K562 (cell line): ENCODE measurements at regions not wholly inside any gene's neighbourhood (a gene's known extent, or its start where the extent isn't known, plus 50 kb on each side); places are given as distances from the start of the nearest gene placed in this dataset.

Source experiments
- ATAC-seq: fragments of 200-7000 bp; cut with Tn5 transposase; 3 replicates; pipeline ENCODE4 v1.9.1; 2020; ENCODE audit warnings: moderate library complexity
- BruUV-seq: library from RNA; stranded (reverse); fragments of 400-500 nt; replicated peaks from 2 replicates; lab custom pipeline; 2021; lab: Mats Ljungman, UMichigan
- CTCF ChIA-PET: fragments of 300-600 bp; formaldehyde crosslinking; extraction: SDS; loops from one replicate; lab custom pipeline; 2021; ENCODE audit warnings: low intra/inter-chr PET ratio; lab: Yijun Ruan, JAX
- POLR2A ChIA-PET: fragments of 300-600, 350-650 bp; sonication (Branson Sonifier 250); formaldehyde crosslinking; extraction: SDS; loops from one replicate; lab custom pipeline; 2021; ENCODE audit warnings: antibody characterized with exemption, inconsistent platforms; lab: Yijun Ruan, JAX
- DNase-seq, 4 experiments: peaks; one replicate each; pipeline versions ENCODE4 v3.0.0 to v3.0.0-alpha.2; 2011 to 2018; ENCODE audit warnings: low spot score in 3 of 4, mixed read lengths in 3 of 4; ENCODE audit errors: extremely low read depth in 1 of 4
- FAIRE-seq: peaks from 2 replicates; lab custom pipeline; 2011; peaks lifted over from hg19 to GRCh38; lab: Jason Lieb, UNC
- H2AFZ ChIP-seq: 2 replicates; pipeline ENCODE4 v1.6.0; 2011; ENCODE audit warnings: low read depth, low read length, control low read depth, inconsistent platforms
- H3K27ac ChIP-seq: fragments of 200-600 bp; 3 replicates; pipeline ENCODE4 v1.8.0; 2011; ENCODE audit warnings: low read depth, mild to moderate bottlenecking, control low read depth, inconsistent platforms, low read length, moderate library complexity, mixed read lengths; ENCODE audit errors: extremely low read depth
- H3K27me3 ChIP-seq, 2 experiments: fragments of 300-600 bp in 1 of 2; 2 replicates in 1 of 2; 3 replicates in 1 of 2; pipeline versions ENCODE4 v1.6.0 to v1.8.0; 2011; ENCODE audit warnings: inconsistent platforms in 2 of 2, low read length in 2 of 2, mild to moderate bottlenecking in 1 of 2, mixed read lengths in 1 of 2, moderate library complexity in 1 of 2; ENCODE audit not compliant: control insufficient read depth in 2 of 2, insufficient read depth in 2 of 2
- H3K36me3 ChIP-seq: fragments of 300-600 bp; 3 replicates; pipeline ENCODE4 v1.8.0; 2011; ENCODE audit warnings: mild to moderate bottlenecking, low read length, inconsistent platforms; ENCODE audit not compliant: control insufficient read depth, insufficient read depth
- H3K4me1 ChIP-seq, 2 experiments: fragments of 200-600 bp in 1 of 2; replicated peaks in 1 of 2; 2 replicates in 1 of 2; 3 replicates in 1 of 2; pipeline versions ENCODE4 v1.5.1 to v1.8.0; 2011; ENCODE audit warnings: inconsistent platforms in 2 of 2, low read length in 2 of 2, mild to moderate bottlenecking in 1 of 2, mixed read lengths in 1 of 2, moderate library complexity in 1 of 2; ENCODE audit not compliant: control insufficient read depth in 2 of 2, insufficient read depth in 2 of 2
- H3K4me2 ChIP-seq: 2 replicates; pipeline ENCODE4 v1.6.1; 2011; ENCODE audit warnings: low read length, control low read depth, inconsistent platforms, mixed read lengths; ENCODE audit not compliant: insufficient read depth
- H3K4me3 ChIP-seq: fragments of 200-600 bp; sonication (generic), shearing (Covaris generic); 2 replicates; pipeline ENCODE4 v1.5.1; 2016; ENCODE audit warnings: control low read depth, inconsistent platforms
- H3K79me2 ChIP-seq: fragments of 200-600 bp; 3 replicates; pipeline ENCODE4 v1.8.0; 2011; ENCODE audit warnings: low read length, inconsistent platforms; ENCODE audit not compliant: control insufficient read depth, insufficient read depth
- H3K9ac ChIP-seq, 2 experiments: 2 replicates each; pipeline versions ENCODE4 v1.6.0 to v1.6.1; 2011; ENCODE audit warnings: low read depth in 2 of 2, low read length in 2 of 2, control low read depth in 1 of 2, inconsistent platforms in 1 of 2, mild to moderate bottlenecking in 1 of 2, mixed read lengths in 1 of 2; ENCODE audit not compliant: insufficient read depth in 1 of 2
- H3K9me1 ChIP-seq: one replicate; pipeline ENCODE4 v1.6.0; 2011; ENCODE audit warnings: inconsistent platforms, mild to moderate bottlenecking, low read length, moderate library complexity; ENCODE audit not compliant: control insufficient read depth, insufficient read depth
- H3K9me3 ChIP-seq: replicated peaks from 2 replicates; pipeline ENCODE4 v1.5.1; 2011; ENCODE audit warnings: low read depth, low read length, inconsistent platforms; ENCODE audit not compliant: control insufficient read depth, insufficient read depth
- H4K20me1 ChIP-seq: replicated peaks from 2 replicates; pipeline ENCODE4 v1.6.1; 2011; ENCODE audit warnings: low read length, inconsistent platforms, mixed read lengths; ENCODE audit not compliant: control insufficient read depth, insufficient read depth
- CTCF ChIP-seq, 3 experiments: IDR thresholded peaks in 2 of 3; conservative IDR thresholded peaks in 1 of 3; 2 replicates each; pipeline ENCODE4 v1.5.1; 2011 to 2012; ENCODE audit warnings: low read length in 3 of 3, mild to moderate bottlenecking in 3 of 3, control low read depth in 2 of 3, improper control_type of control experiment in 1 of 3, inconsistent platforms in 1 of 3, low read depth in 1 of 3, mixed read lengths in 1 of 3, moderate library complexity in 1 of 3; ENCODE audit not compliant: insufficient read depth in 2 of 3
- ETV1 ChIP-seq: fragments of 450-650 bp; conservative IDR thresholded peaks from 2 replicates; pipeline ENCODE4 v1.6.1; 2016; ENCODE audit warnings: missing genetic modification characterization, control low read depth, low read depth, missing compliant biosample characterization
- KDM5B ChIP-seq: fragments of 200-600 bp; sonication (generic); IDR thresholded peaks from 2 replicates; pipeline ENCODE4 v1.6.1; 2012; ENCODE audit warnings: low read depth, mild to moderate bottlenecking, moderate library complexity, low read length, control low read depth, inconsistent platforms; ENCODE audit not compliant: insufficient replicate concordance
- MBD1 ChIP-seq: fragments of 250-450 bp; sonication (Bioruptor Pico); IDR thresholded peaks from 2 replicates; pipeline ENCODE4 v1.8.0; 2022; ENCODE audit warnings: inconsistent platforms
- MTF1 ChIP-seq: fragments of 250-450 bp; sonication (Bioruptor Pico); IDR thresholded peaks from 2 replicates; pipeline ENCODE4 v1.9.0; 2021; ENCODE audit warnings: moderate library complexity, mild to moderate bottlenecking, inconsistent platforms, borderline replicate concordance
- NUFIP1 ChIP-seq: fragments of 450-650 bp; IDR thresholded peaks from 2 replicates; pipeline ENCODE4 v1.6.1; 2018; ENCODE audit not compliant: partially characterized antibody
- PKNOX1 ChIP-seq: fragments of 450-650 bp; IDR thresholded peaks from 2 replicates; pipeline ENCODE4 v1.6.1; 2016
- SAP30 ChIP-seq: fragments of 200-600 bp; sonication (generic); IDR thresholded peaks from 2 replicates; pipeline ENCODE4 v1.6.1; 2012; ENCODE audit warnings: borderline replicate concordance, low read depth, mild to moderate bottlenecking, moderate library complexity, low read length, control low read depth, inconsistent platforms; ENCODE audit not compliant: insufficient read depth, poor library complexity, severe bottlenecking
- SMC3 ChIP-seq: conservative IDR thresholded peaks from 2 replicates; pipeline ENCODE4 v1.6.1; 2011; ENCODE audit warnings: low read depth, low read length, improper control_type of control experiment; ENCODE audit not compliant: insufficient read depth
- TEAD2 ChIP-seq: fragments of 450-650 bp; IDR thresholded peaks from 2 replicates; pipeline ENCODE4 v1.6.1; 2016; ENCODE audit warnings: missing genetic modification characterization, control low read depth, missing compliant biosample characterization
- TRIM24 ChIP-seq, 2 experiments: fragments of 450-650 bp; IDR thresholded peaks; 2 replicates each; pipeline ENCODE4 v1.6.1; 2016
- ZNF354B ChIP-seq: fragments of 250-450 bp; sonication (Bioruptor Pico); IDR thresholded peaks from 2 replicates; pipeline ENCODE4 v1.4.0; 2020
- ZNF398 ChIP-seq: fragments of 250-450 bp; sonication (Bioruptor Pico); IDR thresholded peaks from 2 replicates; pipeline ENCODE4 v1.8.0; 2021; ENCODE audit warnings: moderate library complexity, mild to moderate bottlenecking, inconsistent platforms
- WGBS: fragments of 100-300 bp; shearing (Covaris generic); methylation state at CpG from one replicate; pipeline ENCODE4 v1.1.6; 2016; ENCODE audit warnings: low coverage, mixed read lengths; ENCODE audit not compliant: insufficient coverage; ENCODE audit errors: missing lambda C conversion rate; 5-methylcytosine and 5-hydroxymethylcytosine counted together
- in situ Hi-C: fragments of 300-500 bp; cut with MboI; formaldehyde crosslinking; loops from 4 replicates; pipeline ENCODE4 v1.15.0; 2018; ENCODE audit warnings: inconsistent platforms, mixed read lengths
- intact Hi-C: fragments of 100-400 bp; cut with micrococcal nuclease; formaldehyde crosslinking; loops from 2 replicates; pipeline ENCODE4 v1.14.2; 2022

- H3K27me3 ChIP-seq = peaks cover 0 to 5% of the 10 kb centered on the region in 2 experiments; a peak in 1 of 5 replicates
- H3K9ac ChIP-seq = no peak overlapping the region
- H3K4me3 ChIP-seq = no peak overlapping the region
- no peaks in the 10 kb centered on the region for H3K79me2 ChIP-seq
- no peak for ATAC-seq
- no TSS peak for BruUV-seq
- H3K27ac ChIP-seq = no peak overlapping the region
- no peaks in the 10 kb centered on the region for H3K4me1 ChIP-seq
- in situ Hi-C loops (no loop called here), intact Hi-C loops (no loop called here)
- CTCF ChIA-PET = no interaction called here
- H2AFZ ChIP-seq = no peak overlapping the region
- no peaks in the 10 kb centered on the region for H3K9me1 ChIP-seq
- no peaks in the 10 kb centered on the region for H4K20me1 ChIP-seq
- no peaks in the 10 kb centered on the region for H3K9me3 ChIP-seq
- POLR2A ChIA-PET = no interaction called here
- DNase-seq = no peak
- no peak for FAIRE-seq
- WGBS = 0% methylated on average over 2 of the region's 2 CpGs
- no peaks in the 10 kb centered on the region for H3K36me3 ChIP-seq
- H3K4me2 ChIP-seq = no peak overlapping the region
- TF ChIP-seq MBD1 (CRISPR knock-in tag) = no peak
- no peak for TF ChIP-seq MTF1
- TF ChIP-seq SMC3 = no peak
- no peak for TF ChIP-seq ZNF398 (CRISPR knock-in tag)
- no peak for TF ChIP-seq ETV1 (tag)
- TF ChIP-seq KDM5B = no peak
- no peak for TF ChIP-seq TRIM24 (IDR thresholded peaks at IDR 0.05)
- no peak for TF ChIP-seq SAP30
- no peak for TF ChIP-seq PKNOX1
- TF ChIP-seq TEAD2 (tag) = no peak
- no peak for TF ChIP-seq ZNF354B (CRISPR knock-in tag)
- no peak for TF ChIP-seq CTCF (IDR thresholded peaks at IDR 0.05 in 2 of 3, conservative IDR thresholded peaks at IDR 0.05 in 1 of 3; ENCODE audit: insufficient read depth in 2 of 3, low read depth in 1 of 3, low read length in 3 of 3)
- TF ChIP-seq NUFIP1 = no peak
These were observed 124.4 kb upstream of the MAP1B start for GRCh38 chr5:71982717-71983395.
